ENCODE measurements at regions not wholly inside any gene's neighbourhood (a gene's known extent, or its start where the extent isn't known, plus 50 kb on each side); places are given as distances from the start of the nearest gene placed in this dataset.
"Not testable (repeated sequence)": the region's sequence is repeated elsewhere in the genome, so short reads cannot be mapped to it uniquely, and the experiment has no call there.

- in situ Hi-C loops (cut with HindIII; ENCODE audit: low pct_unique_long_range_greater_than_20kb, low sequenced_read_pairs) = no loop called here
- DNase-seq (ENCODE audit: low read depth) = no peak
Measured at GRCh38 chr3:35065891-35066290, 573.4 kb upstream of the ARPP21 start.

GRCh38 chr3:35067750-35068149 is 571.6 kb upstream of the ARPP21 start:
- in situ Hi-C loops (cut with HindIII; ENCODE audit: low pct_unique_long_range_greater_than_20kb, low sequenced_read_pairs) = no loop called here
- no peak for DNase-seq (ENCODE audit: low read depth)

GRCh38 chr3:35070088-35070487 is 569.2 kb upstream of the ARPP21 start:
- DNase-seq (ENCODE audit: low read depth) = no peak
- in situ Hi-C loops (cut with HindIII; ENCODE audit: low pct_unique_long_range_greater_than_20kb, low sequenced_read_pairs) = no loop called here

GRCh38 chr3:35071772-35072171 is 567.6 kb upstream of the ARPP21 start:
- in situ Hi-C loops (cut with HindIII; ENCODE audit: low pct_unique_long_range_greater_than_20kb, low sequenced_read_pairs) = no loop called here
- no peak for DNase-seq (ENCODE audit: low read depth)

GRCh38 chr3:35078780-35079179 is 560.5 kb upstream of the ARPP21 start:
- no peak for DNase-seq (ENCODE audit: low read depth)
- in situ Hi-C loops (cut with HindIII; ENCODE audit: low pct_unique_long_range_greater_than_20kb, low sequenced_read_pairs) = no loop called here

GRCh38 chr3:35079403-35079802 is 559.9 kb upstream of the ARPP21 start:
- no peak for DNase-seq (ENCODE audit: low read depth)
- in situ Hi-C loops (cut with HindIII; ENCODE audit: low pct_unique_long_range_greater_than_20kb, low sequenced_read_pairs) = no loop called here

- in situ Hi-C loops (cut with HindIII; ENCODE audit: low pct_unique_long_range_greater_than_20kb, low sequenced_read_pairs) = no loop called here
- DNase-seq (ENCODE audit: low read depth) = no peak
Measured at GRCh38 chr3:35081899-35082298, 557.4 kb upstream of the ARPP21 start.

GRCh38 chr3:35088943-35089342 is 550.4 kb upstream of the ARPP21 start:
- DNase-seq (ENCODE audit: low read depth) = no peak
- in situ Hi-C loops (cut with HindIII; ENCODE audit: low pct_unique_long_range_greater_than_20kb, low sequenced_read_pairs) = no loop called here

- in situ Hi-C loops (cut with HindIII; ENCODE audit: low pct_unique_long_range_greater_than_20kb, low sequenced_read_pairs) = no loop called here
- DNase-seq (ENCODE audit: low read depth) = no peak
Measured at GRCh38 chr3:35114686-35115085, 524.6 kb upstream of the ARPP21 start.

- no peak for DNase-seq (ENCODE audit: low read depth)
- in situ Hi-C loops (cut with HindIII; ENCODE audit: low pct_unique_long_range_greater_than_20kb, low sequenced_read_pairs) = no loop called here
Measured at GRCh38 chr3:35120026-35120425, 519.3 kb upstream of the ARPP21 start.

- in situ Hi-C loops (cut with HindIII; ENCODE audit: low pct_unique_long_range_greater_than_20kb, low sequenced_read_pairs) = no loop called here
- DNase-seq (ENCODE audit: low read depth) = no peak
Measured at GRCh38 chr3:35137612-35138011, 501.7 kb upstream of the ARPP21 start.

GRCh38 chr3:35141406-35141805 is 497.9 kb upstream of the ARPP21 start:
- no peak for DNase-seq (ENCODE audit: low read depth)
- in situ Hi-C loops (cut with HindIII; ENCODE audit: low pct_unique_long_range_greater_than_20kb, low sequenced_read_pairs) = no loop called here

GRCh38 chr3:35144011-35144410 is 495.3 kb upstream of the ARPP21 start:
- in situ Hi-C loops (cut with HindIII; ENCODE audit: low pct_unique_long_range_greater_than_20kb, low sequenced_read_pairs) = no loop called here
- no peak for DNase-seq (ENCODE audit: low read depth)

GRCh38 chr3:35146256-35147035 is 492.9 kb upstream of the ARPP21 start:
- in situ Hi-C loops (cut with HindIII; ENCODE audit: low pct_unique_long_range_greater_than_20kb, low sequenced_read_pairs); DNase-seq (ENCODE audit: low read depth): not testable (repeated sequence)

- DNase-seq (ENCODE audit: low read depth) = peak; percentile 8
- in situ Hi-C loops (cut with HindIII; ENCODE audit: low pct_unique_long_range_greater_than_20kb, low sequenced_read_pairs) = no loop called here
Measured at GRCh38 chr3:35183927-35184675, 455.2 kb upstream of the ARPP21 start.

GRCh38 chr3:35184775-35185174 is 454.6 kb upstream of the ARPP21 start:
- in situ Hi-C loops (cut with HindIII; ENCODE audit: low pct_unique_long_range_greater_than_20kb, low sequenced_read_pairs) = no loop called here
- DNase-seq (ENCODE audit: low read depth) = no peak

- DNase-seq (ENCODE audit: low read depth) = no peak
- in situ Hi-C loops (cut with HindIII; ENCODE audit: low pct_unique_long_range_greater_than_20kb, low sequenced_read_pairs) = no loop called here
Measured at GRCh38 chr3:35187908-35188307, 451.4 kb upstream of the ARPP21 start.

- in situ Hi-C loops (cut with HindIII; ENCODE audit: low pct_unique_long_range_greater_than_20kb, low sequenced_read_pairs) = no loop called here
- no peak for DNase-seq (ENCODE audit: low read depth)
Measured at GRCh38 chr3:35194666-35195065, 444.7 kb upstream of the ARPP21 start.

GRCh38 chr3:35198857-35199256 is 440.5 kb upstream of the ARPP21 start:
- in situ Hi-C loops (cut with HindIII; ENCODE audit: low pct_unique_long_range_greater_than_20kb, low sequenced_read_pairs) = no loop called here
- DNase-seq (ENCODE audit: low read depth) = no peak

GRCh38 chr3:35200056-35200455 is 439.3 kb upstream of the ARPP21 start:
- in situ Hi-C loops (cut with HindIII; ENCODE audit: low pct_unique_long_range_greater_than_20kb, low sequenced_read_pairs) = no loop called here
- DNase-seq (ENCODE audit: low read depth) = peak; percentile 4
